Gastrocnemius medialis (tissue), 4 donors: ENCODE measurements at regions not wholly inside any gene's neighbourhood (a gene's known extent, or its start where the extent isn't known, plus 50 kb on each side); places are given as distances from the start of the nearest gene placed in this dataset.

Experiments
- ATAC-seq, 2 donors: fragments of 150-250 bp; one replicate each; pipeline ENCODE4 v1.9.1; 2016
- DNase-seq, 2 donors: peaks; one replicate each; pipeline ENCODE4 v3.0.0-alpha.2; 2019
- H3K27ac ChIP-seq, 4 donors: fragments of 200-600 bp; sonication (generic); 1 replicate in 1 of 4; 2 replicates in 3 of 4; pipeline ENCODE4 v1.5.1; 2016 to 2018; ENCODE audit warnings: mild to moderate bottlenecking in 2 of 4, moderate library complexity in 1 of 4
- H3K27me3 ChIP-seq, 3 donors: fragments of 200-600 bp; sonication (generic) in 2 of 3; 1 replicate in 1 of 3; 2 replicates in 2 of 3; pipeline versions ENCODE4 v1.5.1 to v1.6.0; 2016 to 2019; ENCODE audit warnings: mild to moderate bottlenecking in 1 of 3, moderate library complexity in 1 of 3
- H3K36me3 ChIP-seq, 2 donors: fragments of 200-600 bp; sonication (generic) in 1 of 2; one replicate each; pipeline ENCODE4 v1.5.1; 2017 to 2018
- H3K4me1 ChIP-seq, 2 donors: fragments of 200-600 bp; sonication (generic) in 1 of 2; one replicate each; pipeline ENCODE4 v1.5.1; 2016 to 2017; ENCODE audit warnings: mild to moderate bottlenecking in 2 of 2
- H3K4me3 ChIP-seq, 4 donors: fragments of 200-600 bp; sonication (generic) in 3 of 4; 1 replicate in 1 of 4; 2 replicates in 3 of 4; pipeline ENCODE4 v1.5.1; 2016 to 2019; ENCODE audit warnings: mild to moderate bottlenecking in 2 of 4
- H3K9me3 ChIP-seq, 3 donors: fragments of 200-600 bp; sonication (generic) in 2 of 3; 1 replicate in 1 of 3; 2 replicates in 2 of 3; pipeline ENCODE4 v1.5.1; 2016 to 2019
- CTCF ChIP-seq, 5 experiments: fragments of 450-650 bp in 3 of 5; fragments of 200-600 bp in 2 of 5; sonication (generic) in 2 of 5; IDR thresholded peaks in 4 of 5; conservative IDR thresholded peaks in 1 of 5; 1 replicate in 4 of 5; 2 replicates in 1 of 5; pipeline ENCODE4 v1.5.1; 2016 to 2019; ENCODE audit warnings: antibody characterized with exemption in 5 of 5, mild to moderate bottlenecking in 3 of 5, moderate library complexity in 3 of 5
- POLR2A ChIP-seq, 2 donors: fragments of 450-650 bp; IDR thresholded peaks; one replicate each; pipeline ENCODE4 v1.6.1; 2017; ENCODE audit warnings: antibody characterized with exemption in 2 of 2, mild to moderate bottlenecking in 2 of 2, moderate library complexity in 2 of 2
- in situ Hi-C, 4 donors: fragments of 200-750 bp; cut with MboI; loops; one replicate each; pipeline versions ENCODE4 v1.15.0 to v1.8.0; 2017; ENCODE audit warnings: low sequenced_read_pairs in 4 of 4
- intact Hi-C: fragments of 100-400 bp; cut with DNase I; formaldehyde crosslinking; loops from one replicate; pipeline ENCODE4 v1.15.1; 2023; ENCODE audit warnings: low total_unique reads

GRCh38 chr13:107277911-107278310 lies 710.0 kb upstream of the ARGLU1 start:
- no peaks in the 10 kb centered on the region for H3K27me3 ChIP-seq

GRCh38 chr13:107276936-107277335 lies 709.0 kb upstream of the ARGLU1 start:
- intact Hi-C loops (no loop called here), in situ Hi-C loops (no loop called here)
- ATAC-seq (no peak), DNase-seq (no peak)
- Histone ChIP-seq H3K27me3 (no peaks in the 10 kb centered on the region), H3K9me3 (no peaks in the 10 kb centered on the region), H3K36me3 (no peaks in the 10 kb centered on the region), H3K4me3 (no peak overlapping the region), H3K4me1 (no peaks in the 10 kb centered on the region), H3K27ac (no peak overlapping the region)
- TF ChIP-seq CTCF (IDR thresholded peaks at IDR 0.05 in 4 of 5, conservative IDR thresholded peaks at IDR 0.05 in 1 of 5) (no peak), POLR2A (IDR thresholded peaks at IDR 0.05) (no peak)

More at GRCh38 chr13:107277911-107278310, 710.0 kb upstream of the ARGLU1 start:
- ATAC-seq (no peak), DNase-seq (no peak)
- intact Hi-C loops (no loop called here), in situ Hi-C loops (no loop called here)
- Histone ChIP-seq H3K36me3 (no peaks in the 10 kb centered on the region), H3K27ac (no peak overlapping the region), H3K9me3 (no peaks in the 10 kb centered on the region), H3K4me1 (no peaks in the 10 kb centered on the region), H3K4me3 (no peak overlapping the region)
- TF ChIP-seq CTCF (IDR thresholded peaks at IDR 0.05 in 4 of 5, conservative IDR thresholded peaks at IDR 0.05 in 1 of 5) (no peak), POLR2A (IDR thresholded peaks at IDR 0.05) (no peak)

- ATAC-seq: no peak
- in situ Hi-C loops (no loop called here), intact Hi-C loops (no loop called here)
- H3K9me3 ChIP-seq: no peaks in the 10 kb centered on the region
- no peak for DNase-seq
- no peaks in the 10 kb centered on the region for H3K36me3 ChIP-seq
- no peak overlapping the region for H3K4me3 ChIP-seq
- H3K27me3 ChIP-seq: no peaks in the 10 kb centered on the region
- no peak for TF ChIP-seq CTCF (IDR thresholded peaks at IDR 0.05 in 4 of 5, conservative IDR thresholded peaks at IDR 0.05 in 1 of 5)
- no peak for TF ChIP-seq POLR2A (IDR thresholded peaks at IDR 0.05)
- H3K4me1 ChIP-seq: no peaks in the 10 kb centered on the region
- no peak overlapping the region for H3K27ac ChIP-seq
Observed at GRCh38 chr13:107275945-107276614, 708.1 kb upstream of the ARGLU1 start.

GRCh38 chr13:107275312-107275711 lies 707.4 kb upstream of the ARGLU1 start:
- Histone ChIP-seq H3K4me3 (no peak overlapping the region), H3K9me3 (no peaks in the 10 kb centered on the region), H3K27ac (no peak overlapping the region), H3K27me3 (no peaks in the 10 kb centered on the region), H3K36me3 (no peaks in the 10 kb centered on the region), H3K4me1 (no peaks in the 10 kb centered on the region)
- in situ Hi-C loops: no loop called here
- ATAC-seq (no peak), DNase-seq (no peak)
- TF ChIP-seq CTCF (IDR thresholded peaks at IDR 0.05 in 4 of 5, conservative IDR thresholded peaks at IDR 0.05 in 1 of 5) (no peak), POLR2A (IDR thresholded peaks at IDR 0.05) (no peak)
- intact Hi-C loops: no loop called here

- no peaks in the 10 kb centered on the region for H3K4me1 ChIP-seq
- DNase-seq (no peak), ATAC-seq (no peak)
- H3K9me3 ChIP-seq: no peaks in the 10 kb centered on the region
- intact Hi-C loops: no loop called here
- in situ Hi-C loops: no loop called here
- no peaks in the 10 kb centered on the region for H3K27me3 ChIP-seq
- no peaks in the 10 kb centered on the region for H3K36me3 ChIP-seq
- no peak overlapping the region for H3K4me3 ChIP-seq
- H3K27ac ChIP-seq: no peak overlapping the region
- TF ChIP-seq POLR2A (IDR thresholded peaks at IDR 0.05) (no peak), CTCF (IDR thresholded peaks at IDR 0.05 in 4 of 5, conservative IDR thresholded peaks at IDR 0.05 in 1 of 5) (no peak)
Observed at GRCh38 chr13:107271227-107271626, 703.3 kb upstream of the ARGLU1 start.
